ENCODE measurements at regions not wholly inside any gene's neighbourhood (a gene's known extent, or its start where the extent isn't known, plus 50 kb on each side); places are given as distances from the start of the nearest gene placed in this dataset.

DNA sequence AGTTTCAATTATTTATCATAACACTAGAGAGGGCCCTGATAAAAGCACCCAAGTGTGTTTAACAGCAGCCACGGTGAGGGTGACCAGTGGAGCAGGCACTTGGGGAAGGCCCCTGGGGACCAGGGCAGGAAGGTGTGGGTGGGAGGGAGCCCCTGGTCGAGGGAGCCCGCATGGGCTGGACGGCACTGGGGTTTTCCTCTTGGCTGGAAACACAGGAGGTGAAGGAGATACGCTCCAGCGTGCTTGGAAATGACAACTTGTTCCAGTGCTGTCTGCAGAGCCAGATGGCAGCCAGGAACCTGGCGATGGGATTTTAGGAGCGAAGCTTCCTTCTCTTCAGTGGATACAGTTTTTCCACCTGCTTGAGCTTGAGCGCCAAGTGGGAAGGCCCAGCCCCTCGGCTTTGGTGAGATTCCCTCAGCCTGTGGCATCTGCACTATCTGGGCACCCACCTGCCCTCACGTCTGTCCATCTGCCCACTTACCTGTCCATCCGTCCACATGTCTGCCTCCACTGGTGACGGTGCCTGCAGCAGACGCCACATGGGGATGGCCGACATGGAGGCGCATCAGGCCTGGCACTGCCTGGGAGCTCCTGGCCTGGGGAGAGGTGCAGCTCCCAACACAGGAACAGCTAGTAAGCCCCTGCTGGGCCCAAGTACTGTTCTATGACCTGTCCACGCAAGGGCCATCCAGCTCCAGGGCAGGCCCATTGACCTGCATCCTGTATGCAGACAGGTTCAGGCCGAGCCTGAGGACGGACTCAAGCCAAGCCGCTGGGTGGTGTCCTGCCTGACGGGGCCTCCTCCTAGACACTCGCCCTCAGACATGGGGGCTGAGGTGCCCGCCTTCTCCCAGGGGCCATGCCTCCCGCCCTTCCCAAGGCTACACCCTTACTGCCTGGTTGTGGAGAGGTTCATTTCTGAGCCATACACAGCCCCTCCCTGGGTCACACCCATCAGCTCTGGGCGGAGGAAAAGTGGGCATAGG lies 192.2 kb upstream of the C14orf180 start:
- CTCF ChIA-PET: interaction anchor here (0.7 to 1.4 kb wide), 2 partner anchors 12 to 17 kb away, joined by 3 to 4 read pairs; no protein-coding TSS in a partner anchor
- DNase-seq (ENCODE audit: extremely low spot score): peak; percentile 65
- POLR2A ChIA-PET: no interaction called here
- TF ChIP-seq, protein P1, sequence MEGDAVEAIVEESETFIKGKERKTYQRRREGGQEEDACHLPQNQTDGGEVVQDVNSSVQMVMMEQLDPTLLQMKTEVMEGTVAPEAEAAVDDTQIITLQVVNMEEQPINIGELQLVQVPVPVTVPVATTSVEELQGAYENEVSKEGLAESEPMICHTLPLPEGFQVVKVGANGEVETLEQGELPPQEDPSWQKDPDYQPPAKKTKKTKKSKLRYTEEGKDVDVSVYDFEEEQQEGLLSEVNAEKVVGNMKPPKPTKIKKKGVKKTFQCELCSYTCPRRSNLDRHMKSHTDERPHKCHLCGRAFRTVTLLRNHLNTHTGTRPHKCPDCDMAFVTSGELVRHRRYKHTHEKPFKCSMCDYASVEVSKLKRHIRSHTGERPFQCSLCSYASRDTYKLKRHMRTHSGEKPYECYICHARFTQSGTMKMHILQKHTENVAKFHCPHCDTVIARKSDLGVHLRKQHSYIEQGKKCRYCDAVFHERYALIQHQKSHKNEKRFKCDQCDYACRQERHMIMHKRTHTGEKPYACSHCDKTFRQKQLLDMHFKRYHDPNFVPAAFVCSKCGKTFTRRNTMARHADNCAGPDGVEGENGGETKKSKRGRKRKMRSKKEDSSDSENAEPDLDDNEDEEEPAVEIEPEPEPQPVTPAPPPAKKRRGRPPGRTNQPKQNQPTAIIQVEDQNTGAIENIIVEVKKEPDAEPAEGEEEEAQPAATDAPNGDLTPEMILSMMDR (IDR thresholded peaks at IDR 0.05; ENCODE audit: control extremely low read depth, extremely low read depth, low read depth, missing control alignments): no peak

DNA sequence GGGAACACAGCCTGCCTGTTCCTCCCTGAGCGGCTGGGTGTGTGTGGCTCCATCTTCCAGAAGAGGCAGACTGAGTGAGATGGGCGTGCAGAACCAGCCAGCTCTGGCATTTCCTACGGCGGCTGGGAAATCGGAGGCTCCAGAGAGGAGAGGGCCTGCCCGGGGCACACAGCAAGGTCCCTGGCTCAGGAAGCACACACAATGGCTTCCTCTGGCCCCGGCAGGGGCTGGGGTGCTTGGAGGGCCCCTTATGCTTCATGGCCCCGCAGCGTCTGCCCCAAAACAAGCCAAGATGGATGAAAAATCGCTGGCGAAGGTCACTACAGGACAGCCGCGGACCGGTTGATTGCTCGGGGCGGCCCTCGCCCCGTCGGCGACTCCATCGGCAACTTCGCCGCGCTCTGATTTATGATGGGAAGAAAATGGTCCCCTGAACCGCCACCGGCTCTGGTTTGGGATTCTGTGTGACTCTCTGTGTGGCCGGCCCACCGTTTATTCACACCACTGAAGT lies 191.5 kb upstream of the C14orf180 start:
- TF ChIP-seq, protein P1 (IDR thresholded peaks at IDR 0.05; ENCODE audit: control extremely low read depth, extremely low read depth, low read depth, missing control alignments): no peak
- POLR2A ChIA-PET: no interaction called here
- DNase-seq (ENCODE audit: extremely low spot score): no peak
- CTCF ChIA-PET: no interaction called here

DNA sequence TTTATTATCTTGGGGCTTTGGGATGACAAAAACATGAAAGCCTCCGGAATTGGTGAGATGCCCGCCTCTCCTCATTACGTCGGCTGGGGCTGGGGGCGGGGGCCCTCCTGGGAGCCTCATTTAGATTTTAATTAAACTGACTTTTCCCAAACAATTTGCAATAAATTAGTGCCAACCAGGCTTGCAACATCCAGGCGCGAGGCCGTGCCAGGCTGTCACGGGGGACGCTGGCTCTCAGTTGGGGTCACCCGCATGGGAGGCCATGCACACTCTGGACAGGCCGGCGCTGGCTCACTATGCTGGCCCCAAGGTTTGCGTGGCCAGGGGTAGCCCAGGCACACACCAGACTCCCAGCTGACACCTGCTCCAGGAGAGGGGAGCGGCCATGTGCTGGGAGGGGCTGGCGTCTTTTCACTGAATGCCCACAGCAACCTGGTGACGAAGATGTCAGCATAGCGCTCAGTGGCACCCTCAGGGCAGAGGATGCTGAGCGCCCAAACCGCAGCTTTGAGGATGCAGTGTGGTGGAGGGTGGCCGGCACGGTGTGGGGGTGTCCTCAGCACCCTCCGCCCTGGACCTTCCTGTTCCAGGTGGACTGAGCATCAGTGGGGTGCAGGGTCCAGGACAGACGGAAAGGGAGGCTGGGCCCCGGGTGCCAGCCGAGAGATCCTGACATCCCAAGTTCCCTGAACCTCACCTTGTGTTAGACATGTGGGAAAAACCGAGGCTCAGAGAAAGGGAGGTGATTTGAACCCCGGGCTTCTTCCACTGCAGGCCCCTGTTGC lies 190.8 kb upstream of the C14orf180 start:
- POLR2A ChIA-PET: no interaction called here
- TF ChIP-seq, protein P1 (IDR thresholded peaks at IDR 0.05; ENCODE audit: control extremely low read depth, extremely low read depth, low read depth, missing control alignments): no peak
- DNase-seq (ENCODE audit: extremely low spot score): no peak
- CTCF ChIA-PET: no interaction called here

DNA sequence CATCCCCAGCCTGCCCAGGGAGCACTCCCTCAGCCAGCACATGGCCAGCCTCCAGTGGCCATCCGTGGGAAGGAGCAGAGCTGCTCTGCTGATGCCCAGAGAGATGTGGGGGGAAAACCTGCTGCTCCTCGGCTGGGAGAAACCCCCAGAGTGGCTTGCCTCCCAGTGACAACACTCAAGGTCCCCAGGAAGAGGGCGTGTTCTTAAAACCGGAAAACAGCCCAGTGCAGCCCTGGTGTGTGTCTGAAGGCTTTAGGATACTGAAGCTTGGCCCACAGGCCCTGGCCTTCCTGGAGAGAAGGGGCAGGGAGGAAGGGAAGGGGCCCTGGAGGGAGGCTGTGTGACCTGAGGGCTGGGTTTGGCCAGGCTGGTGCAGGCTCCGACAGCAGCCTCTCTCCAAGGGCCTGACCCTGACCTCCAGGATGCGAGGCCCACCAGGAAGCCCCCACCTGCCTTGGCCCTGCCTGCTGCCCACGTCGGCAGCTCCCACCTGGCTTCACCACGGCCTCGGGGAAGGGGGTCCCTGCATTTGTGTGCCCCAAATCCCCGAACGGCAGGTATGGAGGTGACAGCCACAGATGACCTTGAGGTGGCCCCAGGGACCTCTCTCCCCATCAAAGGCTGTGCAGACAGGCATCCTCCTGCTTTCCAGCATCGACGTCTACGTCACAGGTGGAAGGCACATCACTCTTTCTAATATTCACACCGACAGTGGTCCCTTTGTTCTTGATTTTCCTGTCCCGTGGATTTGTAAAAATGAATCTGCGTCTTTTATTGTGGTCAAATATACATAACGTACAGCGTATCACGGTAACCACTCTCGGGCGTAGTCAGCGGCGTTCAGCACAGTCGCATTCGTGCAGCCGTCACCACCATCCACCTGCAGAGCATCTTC lies 190.0 kb upstream of the C14orf180 start:
- CTCF ChIA-PET: no interaction called here
- no peak for DNase-seq (ENCODE audit: extremely low spot score)
- TF ChIP-seq, protein P1 (IDR thresholded peaks at IDR 0.05; ENCODE audit: control extremely low read depth, extremely low read depth, low read depth, missing control alignments): no peak
- POLR2A ChIA-PET: no interaction called here

DNA sequence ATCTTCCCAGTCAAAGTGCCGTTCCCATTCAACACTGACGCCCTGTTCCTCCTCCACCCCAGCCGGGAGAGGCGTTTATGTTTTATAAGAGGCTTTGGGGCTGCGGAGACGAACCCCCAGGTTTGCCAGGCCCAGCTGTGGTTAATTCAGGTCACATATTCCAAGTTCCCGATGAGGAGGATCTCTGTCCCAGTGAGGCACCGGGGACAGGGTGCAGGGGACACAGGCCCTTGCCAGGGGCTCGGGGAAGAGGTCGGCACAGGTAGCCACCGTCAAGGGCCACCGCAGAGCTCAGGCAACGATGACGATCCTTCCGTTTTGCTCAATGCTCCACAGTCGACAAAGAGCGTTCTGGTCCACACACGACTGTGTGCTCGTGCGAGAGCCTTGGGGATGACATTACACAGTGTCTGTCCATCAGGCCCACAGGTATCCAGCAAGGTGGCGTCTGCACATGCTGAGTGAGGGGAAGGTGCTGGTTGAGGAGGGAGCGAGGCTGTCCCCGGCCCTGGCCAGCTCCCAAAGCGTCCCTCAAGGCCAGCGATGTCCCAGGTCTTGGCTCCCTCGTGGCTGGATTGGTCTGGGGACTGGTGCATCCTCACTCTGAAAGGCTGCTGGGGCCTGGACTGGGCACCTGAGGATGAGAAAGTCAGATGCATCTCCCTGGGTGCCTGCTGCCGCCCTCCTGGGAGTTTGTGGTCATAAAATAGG lies 189.2 kb upstream of the C14orf180 start:
- ChIA-PET POLR2A (no interaction called here), CTCF (no interaction called here)
- TF ChIP-seq, protein P1 (IDR thresholded peaks at IDR 0.05; ENCODE audit: control extremely low read depth, extremely low read depth, low read depth, missing control alignments): no peak
- DNase-seq (ENCODE audit: extremely low spot score): no peak
